ENCODE measurements at regions not wholly inside any gene's neighbourhood (a gene's known extent, or its start where the extent isn't known, plus 50 kb on each side); places are given as distances from the start of the nearest gene placed in this dataset.

DNA sequence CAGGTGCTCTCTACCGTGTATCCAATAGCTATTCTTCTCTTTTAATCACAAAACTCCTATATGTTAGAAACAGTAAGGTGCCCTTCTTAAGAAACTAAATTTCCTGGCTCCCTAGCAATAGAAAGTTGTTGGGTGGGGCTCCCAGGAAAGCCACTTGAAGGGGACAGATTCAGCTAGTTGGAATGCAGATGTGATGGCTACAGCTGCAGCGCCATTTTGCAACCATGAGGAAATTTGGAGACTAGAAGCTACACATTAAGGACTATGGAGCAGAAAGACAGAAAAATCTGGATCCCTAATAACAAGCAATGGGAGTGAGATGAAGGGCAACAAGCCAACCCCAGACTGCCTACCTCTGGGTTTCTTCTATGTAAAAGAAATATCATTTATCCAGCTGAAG, 108.8 kb upstream of the AFDN start:
- no peak overlapping the region for H3K4me3 ChIP-seq (ENCODE audit: low read depth, low read length)
- TF ChIP-seq, protein P1, sequence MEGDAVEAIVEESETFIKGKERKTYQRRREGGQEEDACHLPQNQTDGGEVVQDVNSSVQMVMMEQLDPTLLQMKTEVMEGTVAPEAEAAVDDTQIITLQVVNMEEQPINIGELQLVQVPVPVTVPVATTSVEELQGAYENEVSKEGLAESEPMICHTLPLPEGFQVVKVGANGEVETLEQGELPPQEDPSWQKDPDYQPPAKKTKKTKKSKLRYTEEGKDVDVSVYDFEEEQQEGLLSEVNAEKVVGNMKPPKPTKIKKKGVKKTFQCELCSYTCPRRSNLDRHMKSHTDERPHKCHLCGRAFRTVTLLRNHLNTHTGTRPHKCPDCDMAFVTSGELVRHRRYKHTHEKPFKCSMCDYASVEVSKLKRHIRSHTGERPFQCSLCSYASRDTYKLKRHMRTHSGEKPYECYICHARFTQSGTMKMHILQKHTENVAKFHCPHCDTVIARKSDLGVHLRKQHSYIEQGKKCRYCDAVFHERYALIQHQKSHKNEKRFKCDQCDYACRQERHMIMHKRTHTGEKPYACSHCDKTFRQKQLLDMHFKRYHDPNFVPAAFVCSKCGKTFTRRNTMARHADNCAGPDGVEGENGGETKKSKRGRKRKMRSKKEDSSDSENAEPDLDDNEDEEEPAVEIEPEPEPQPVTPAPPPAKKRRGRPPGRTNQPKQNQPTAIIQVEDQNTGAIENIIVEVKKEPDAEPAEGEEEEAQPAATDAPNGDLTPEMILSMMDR (IDR thresholded peaks at IDR 0.05; ENCODE audit: insufficient read depth, low read depth, low read length): no peak
- no peak for DNase-seq (ENCODE audit: low read depth)

DNA sequence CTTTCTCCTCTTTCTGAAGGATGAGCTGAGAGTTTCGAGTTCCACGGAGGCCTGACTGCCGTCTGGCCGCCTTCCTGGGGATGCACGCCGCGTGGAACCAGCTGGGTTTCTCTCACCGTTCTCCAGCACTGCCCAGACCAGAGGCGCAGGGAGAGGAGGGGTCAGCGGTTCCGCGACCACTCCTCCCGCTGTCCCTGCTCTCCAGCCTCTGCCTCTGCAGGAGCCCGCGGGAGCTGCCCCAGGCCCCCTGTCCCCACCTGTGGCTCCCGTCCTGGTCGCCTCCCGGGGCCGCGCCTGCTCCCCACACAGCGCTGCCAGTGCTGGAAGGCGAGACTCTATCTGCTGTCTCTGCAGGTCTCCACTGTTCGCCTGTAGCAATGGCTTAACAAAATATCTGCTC, 106.8 kb upstream of the AFDN start:
- TF ChIP-seq, protein P1 (IDR thresholded peaks at IDR 0.05; ENCODE audit: insufficient read depth, low read depth, low read length): no peak
- no peak for DNase-seq (ENCODE audit: low read depth)
- no peak overlapping the region for H3K4me3 ChIP-seq (ENCODE audit: low read depth, low read length)

DNA sequence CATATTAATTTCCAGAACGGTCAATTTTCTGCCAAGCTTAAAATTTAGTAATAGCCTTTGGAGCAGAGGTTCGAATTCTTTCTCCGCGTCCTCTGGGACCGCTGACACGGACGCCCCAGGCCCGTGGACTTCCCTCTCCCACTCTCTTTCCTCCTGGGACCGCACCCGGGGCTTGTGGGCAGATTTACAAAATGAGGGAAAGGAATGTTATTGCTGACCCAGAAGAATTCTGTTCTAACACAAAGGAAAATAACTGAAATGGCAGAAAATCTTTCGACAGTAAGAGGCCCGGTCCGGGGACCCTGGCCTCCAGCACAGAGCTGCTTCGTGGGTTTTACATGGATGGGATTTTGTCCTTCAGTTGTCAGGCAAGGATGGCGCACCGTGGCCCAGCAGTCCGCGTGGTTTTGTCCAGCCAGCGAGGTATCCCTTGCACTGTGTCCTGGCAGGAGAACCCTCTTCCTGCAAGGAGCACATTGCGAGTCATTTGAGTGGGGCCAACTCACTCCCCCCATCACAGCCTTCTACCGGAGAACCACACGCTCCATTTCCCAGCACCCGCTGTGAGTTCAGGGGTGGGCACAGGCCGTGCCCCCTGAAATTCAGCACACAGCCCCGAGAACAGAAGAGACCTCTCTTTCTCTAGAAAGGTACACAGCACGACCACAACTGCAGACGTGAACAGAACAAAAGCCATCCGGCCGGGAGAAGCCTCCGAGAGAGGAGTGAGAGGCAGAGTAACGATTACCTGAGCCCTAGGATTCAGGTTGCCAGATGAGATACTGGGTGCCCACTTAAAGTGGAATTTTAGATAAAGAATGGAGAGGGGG, 106.0 kb upstream of the AFDN start:
- no peak overlapping the region for H3K4me3 ChIP-seq (ENCODE audit: low read depth, low read length)
- TF ChIP-seq, protein P1 (IDR thresholded peaks at IDR 0.05; ENCODE audit: insufficient read depth, low read depth, low read length): no peak
- DNase-seq (ENCODE audit: low read depth): no peak

DNA sequence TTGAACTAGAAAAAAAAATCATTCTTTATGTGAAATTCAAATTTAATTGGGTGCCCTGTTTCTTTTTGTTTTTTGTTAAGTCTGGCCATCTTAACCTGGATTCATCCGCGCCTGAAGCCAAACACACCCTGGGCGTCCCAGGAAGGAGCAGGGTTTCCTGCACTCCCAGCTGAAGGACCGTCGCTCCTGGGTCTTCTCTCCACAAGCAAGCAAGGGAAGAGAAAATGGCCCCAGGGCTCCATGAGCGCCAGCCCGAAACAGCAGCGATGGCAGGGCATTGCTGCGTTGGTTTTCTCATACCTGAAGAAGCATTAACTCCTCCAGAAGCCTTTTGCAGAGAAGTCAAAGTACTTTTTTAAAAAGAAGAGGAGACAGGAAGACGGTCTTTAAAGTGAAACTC, 105.4 kb upstream of the AFDN start:
- H3K4me3 ChIP-seq (ENCODE audit: low read depth, low read length): no peak overlapping the region
- no peak for DNase-seq (ENCODE audit: low read depth)
- TF ChIP-seq, protein P1 (IDR thresholded peaks at IDR 0.05; ENCODE audit: insufficient read depth, low read depth, low read length): no peak

DNA sequence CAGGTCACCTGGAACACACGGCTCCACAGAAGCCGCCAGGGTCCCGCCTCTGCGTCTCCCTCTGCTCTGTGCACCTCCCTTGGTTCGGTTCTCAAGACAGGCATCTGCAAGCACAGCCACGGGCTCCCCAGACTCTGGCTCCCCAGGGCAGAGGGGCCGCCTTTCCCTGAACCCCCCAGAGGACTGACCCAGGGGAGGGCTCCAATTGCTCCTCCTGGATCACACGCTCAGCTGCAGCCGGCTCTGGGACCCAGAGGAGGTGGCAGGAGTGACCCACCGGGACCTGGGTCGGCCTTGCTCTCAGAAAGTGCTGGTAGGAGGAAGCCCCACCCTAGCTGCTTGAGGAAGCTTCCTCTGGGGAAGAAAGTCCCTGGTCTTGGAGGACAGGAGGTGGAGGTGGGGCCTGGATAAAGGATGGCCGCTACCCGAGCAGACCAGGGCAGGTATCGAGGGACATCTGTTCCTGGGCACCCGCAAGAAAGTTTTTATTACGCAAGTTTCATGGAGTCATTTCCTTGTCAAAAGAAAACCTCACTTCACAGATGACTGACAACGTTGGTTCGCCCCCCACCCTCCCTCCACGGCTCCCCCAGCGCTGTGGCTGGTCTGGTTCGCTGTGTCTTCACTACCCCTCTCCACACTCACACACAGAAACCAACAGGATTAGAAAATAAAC, 103.9 kb upstream of the AFDN start:
- DNase-seq (ENCODE audit: low read depth): no peak
- TF ChIP-seq, protein P1 (IDR thresholded peaks at IDR 0.05; ENCODE audit: insufficient read depth, low read depth, low read length): no peak
- no peak overlapping the region for H3K4me3 ChIP-seq (ENCODE audit: low read depth, low read length)

DNA sequence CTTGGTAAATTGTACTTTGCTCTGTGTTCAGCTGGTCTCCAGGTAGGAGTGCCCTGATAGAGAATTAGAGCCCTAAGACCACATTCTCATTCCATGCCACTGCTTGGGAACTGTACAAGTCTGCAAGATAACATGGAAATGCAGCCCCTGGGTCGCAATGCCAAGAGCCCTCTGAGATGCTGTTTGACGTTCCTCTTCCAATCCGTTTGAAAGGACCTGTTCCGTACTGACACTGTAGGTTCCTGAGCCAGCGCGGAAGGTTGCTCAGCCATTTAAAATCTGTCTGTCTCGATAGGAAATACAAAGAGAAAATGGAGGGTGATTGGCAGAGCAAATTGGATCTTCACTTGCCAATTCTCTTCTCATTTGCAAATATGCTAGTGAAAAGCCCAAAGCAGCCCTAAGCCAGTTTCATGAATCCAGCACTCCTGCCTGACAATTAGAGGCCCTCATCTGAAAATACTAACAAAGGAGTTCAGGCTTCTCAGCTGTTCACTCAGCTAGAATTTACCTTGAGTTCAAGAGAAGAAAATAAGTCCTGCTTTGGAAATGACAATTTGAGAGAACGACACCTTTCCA, 100.6 kb upstream of the AFDN start:
- H3K4me3 ChIP-seq (ENCODE audit: low read depth, low read length): no peak overlapping the region
- TF ChIP-seq, protein P1 (IDR thresholded peaks at IDR 0.05; ENCODE audit: insufficient read depth, low read depth, low read length): no peak
- DNase-seq (ENCODE audit: low read depth): no peak
